Vagina (tissue), 2 donors: ENCODE measurements at regions not wholly inside any gene's neighbourhood (a gene's known extent, or its start where the extent isn't known, plus 50 kb on each side); places are given as distances from the start of the nearest gene placed in this dataset.

Experiments
- DNase-seq, 2 donors: peaks; one replicate each; pipeline ENCODE4 v3.0.0-alpha.2; 2017; ENCODE audit errors: extremely low spot score in 2 of 2
- H3K27ac ChIP-seq: fragments of 200-600 bp; sonication (generic); one replicate; pipeline ENCODE4 v1.5.1; 2019
- H3K27me3 ChIP-seq: fragments of 200-600 bp; sonication (generic); one replicate; pipeline ENCODE4 v1.5.1; 2019
- H3K36me3 ChIP-seq, 2 donors: fragments of 200-600 bp; sonication (generic); one replicate each; pipeline ENCODE4 v1.5.1; 2017 to 2019
- H3K4me1 ChIP-seq: fragments of 200-600 bp; sonication (generic); one replicate; pipeline ENCODE4 v1.5.1; 2019
- H3K4me3 ChIP-seq, 2 donors: fragments of 200-600 bp; sonication (generic); 1 replicate in 1 of 2; 2 replicates in 1 of 2; pipeline ENCODE4 v1.5.1; 2016 to 2019
- H3K9me3 ChIP-seq: fragments of 200-600 bp; sonication (generic); one replicate; pipeline ENCODE4 v1.5.1; 2019
- CTCF ChIP-seq, 3 experiments: fragments of 450-650 bp in 2 of 3; fragments of 200-600 bp in 1 of 3; sonication (generic) in 1 of 3; IDR thresholded peaks; one replicate each; pipeline ENCODE4 v1.5.1; 2017 to 2019; ENCODE audit warnings: antibody characterized with exemption in 3 of 3, mild to moderate bottlenecking in 2 of 3, moderate library complexity in 2 of 3
- POLR2A ChIP-seq, 2 donors: fragments of 450-650 bp; IDR thresholded peaks; one replicate each; pipeline ENCODE4 v1.6.1; 2017; ENCODE audit warnings: antibody characterized with exemption in 2 of 2, mild to moderate bottlenecking in 2 of 2, moderate library complexity in 2 of 2
- POLR2AphosphoS5 ChIP-seq, 2 donors: sonication (generic); formaldehyde crosslinking; IDR thresholded peaks; one replicate each; pipeline ENCODE4 v1.9.0; 2017; ENCODE audit warnings: antibody characterized with exemption in 2 of 2, mild to moderate bottlenecking in 2 of 2, low read depth in 1 of 2; ENCODE audit not compliant: insufficient read depth in 1 of 2
- intact Hi-C: fragments of 100-400 bp; cut with DNase I; formaldehyde crosslinking; loops from one replicate; pipeline ENCODE4 v1.15.1; 2023

- intact Hi-C loops: no loop called here
- no peak overlapping the region for H3K4me3 ChIP-seq
- TF ChIP-seq POLR2AphosphoS5 (IDR thresholded peaks at IDR 0.05; ENCODE audit: insufficient read depth in 1 of 2, low read depth in 1 of 2) (no peak), CTCF (IDR thresholded peaks at IDR 0.05) (no peak), POLR2A (IDR thresholded peaks at IDR 0.05) (no peak)
- no peaks in the 10 kb centered on the region for H3K27me3 ChIP-seq
- H3K9me3 ChIP-seq: no peaks in the 10 kb centered on the region
- no peak overlapping the region for H3K27ac ChIP-seq
- H3K4me1 ChIP-seq: no peaks in the 10 kb centered on the region
- DNase-seq: no peak
- no peaks in the 10 kb centered on the region for H3K36me3 ChIP-seq
These were observed 631.7 kb downstream of the BCL11A start for GRCh38 chr2:59921743-59922142.

GRCh38 chr2:59920961-59921360, 632.5 kb downstream of the BCL11A start:
- Histone ChIP-seq H3K27ac (no peak overlapping the region), H3K27me3 (no peaks in the 10 kb centered on the region), H3K36me3 (no peaks in the 10 kb centered on the region), H3K9me3 (no peaks in the 10 kb centered on the region), H3K4me3 (no peak overlapping the region), H3K4me1 (no peaks in the 10 kb centered on the region)
- intact Hi-C loops: no loop called here
- no peak for TF ChIP-seq POLR2AphosphoS5 (IDR thresholded peaks at IDR 0.05; ENCODE audit: insufficient read depth in 1 of 2, low read depth in 1 of 2)
- TF ChIP-seq POLR2A (IDR thresholded peaks at IDR 0.05): no peak
- no peak for TF ChIP-seq CTCF (IDR thresholded peaks at IDR 0.05)
- DNase-seq: no peak

GRCh38 chr2:59920307-59920706, 633.1 kb downstream of the BCL11A start:
- Histone ChIP-seq H3K4me1 (no peaks in the 10 kb centered on the region), H3K27me3 (no peaks in the 10 kb centered on the region), H3K27ac (no peak overlapping the region), H3K36me3 (no peaks in the 10 kb centered on the region), H3K4me3 (no peak overlapping the region), H3K9me3 (no peaks in the 10 kb centered on the region)
- intact Hi-C loops: no loop called here
- no peak for TF ChIP-seq POLR2AphosphoS5 (IDR thresholded peaks at IDR 0.05; ENCODE audit: insufficient read depth in 1 of 2, low read depth in 1 of 2)
- TF ChIP-seq POLR2A (IDR thresholded peaks at IDR 0.05): no peak
- no peak for TF ChIP-seq CTCF (IDR thresholded peaks at IDR 0.05)
- DNase-seq: no peak

- intact Hi-C loops: no loop called here
- H3K4me1 ChIP-seq: no peaks in the 10 kb centered on the region
- DNase-seq: no peak
- H3K27ac ChIP-seq: no peak overlapping the region
- H3K36me3 ChIP-seq: no peaks in the 10 kb centered on the region
- H3K9me3 ChIP-seq: no peaks in the 10 kb centered on the region
- H3K27me3 ChIP-seq: no peaks in the 10 kb centered on the region
- H3K4me3 ChIP-seq: no peak overlapping the region
- TF ChIP-seq CTCF (IDR thresholded peaks at IDR 0.05) (no peak), POLR2A (IDR thresholded peaks at IDR 0.05) (no peak), POLR2AphosphoS5 (IDR thresholded peaks at IDR 0.05; ENCODE audit: insufficient read depth in 1 of 2, low read depth in 1 of 2) (no peak)
These were observed 633.9 kb downstream of the BCL11A start for GRCh38 chr2:59919579-59919978.

- Histone ChIP-seq H3K4me1 (no peaks in the 10 kb centered on the region), H3K4me3 (no peak overlapping the region), H3K27me3 (no peaks in the 10 kb centered on the region), H3K36me3 (no peaks in the 10 kb centered on the region), H3K9me3 (no peaks in the 10 kb centered on the region), H3K27ac (no peak overlapping the region)
- no peak for DNase-seq
- intact Hi-C loops: no loop called here
- TF ChIP-seq POLR2A (IDR thresholded peaks at IDR 0.05) (no peak), POLR2AphosphoS5 (IDR thresholded peaks at IDR 0.05; ENCODE audit: insufficient read depth in 1 of 2, low read depth in 1 of 2) (no peak), CTCF (IDR thresholded peaks at IDR 0.05) (no peak)
These were observed 641.4 kb downstream of the BCL11A start for GRCh38 chr2:59912042-59912441.
